Fibroblast of peridontal ligament (primary cell): ENCODE measurements at regions not wholly inside any gene's neighbourhood (a gene's known extent, or its start where the extent isn't known, plus 50 kb on each side); places are given as distances from the start of the nearest gene placed in this dataset.
A peak's percentile ranks its signal among the peaks of the same experiment; 100 is the strongest.
"Not testable (repeated sequence)": the region's sequence is repeated elsewhere in the genome, so short reads cannot be mapped to it uniquely, and the experiment has no call there.

Experiments
- DNase-seq: peaks from one replicate; pipeline ENCODE4 v3.0.0-alpha.2; 2010; ENCODE audit errors: extremely low read depth

- peak; percentile 34 for DNase-seq
Observed at GRCh38 chr9:110021891-110022290, 186.1 kb downstream of the C9orf152 start.

GRCh38 chr9:110023221-110023620 lies 184.7 kb downstream of the C9orf152 start:
- DNase-seq = not testable (repeated sequence)

- DNase-seq = no peak
Observed at GRCh38 chr9:110025551-110026170, 182.3 kb downstream of the C9orf152 start.

- DNase-seq = peak; percentile 70
Observed at GRCh38 chr9:110027671-110028081, 180.3 kb downstream of the C9orf152 start.

GRCh38 chr9:110028271-110028670 lies 179.7 kb downstream of the C9orf152 start:
- no peak for DNase-seq

- DNase-seq = peak; percentile 57
Observed at GRCh38 chr9:110028676-110029075, 179.3 kb downstream of the C9orf152 start.

GRCh38 chr9:110029429-110029955 lies 178.5 kb downstream of the C9orf152 start:
- peak; percentile 95 for DNase-seq

GRCh38 chr9:110029956-110030480 lies 177.9 kb downstream of the C9orf152 start:
- no peak for DNase-seq

GRCh38 chr9:110030632-110031031 lies 177.3 kb downstream of the C9orf152 start:
- DNase-seq = peak; percentile 73

GRCh38 chr9:110031511-110032173 lies 176.3 kb downstream of the C9orf152 start:
- peak; percentile 86 for DNase-seq

GRCh38 chr9:110032532-110032931 lies 175.4 kb downstream of the C9orf152 start:
- DNase-seq = not testable (repeated sequence)

GRCh38 chr9:110033869-110034268 lies 174.1 kb downstream of the C9orf152 start:
- no peak for DNase-seq

- DNase-seq = no peak
Observed at GRCh38 chr9:110036286-110036685, 171.7 kb downstream of the C9orf152 start.

- peak; percentile 89 for DNase-seq
Observed at GRCh38 chr9:110040788-110041187, 167.2 kb downstream of the C9orf152 start.

- no peak for DNase-seq
Observed at GRCh38 chr9:110041452-110041851, 166.5 kb downstream of the C9orf152 start.

- DNase-seq = no peak
Observed at GRCh38 chr9:110047232-110047954, 160.6 kb downstream of the C9orf152 start.

- DNase-seq = no peak
Observed at GRCh38 chr9:110047955-110048402, 160.0 kb downstream of the C9orf152 start.

GRCh38 chr9:110048403-110048975 lies 159.5 kb downstream of the C9orf152 start:
- DNase-seq = peak; percentile 68

GRCh38 chr9:110048976-110049698 lies 158.8 kb downstream of the C9orf152 start:
- DNase-seq = peak; percentile 54

- peak; percentile 45 for DNase-seq
Observed at GRCh38 chr9:110049699-110050450, 158.1 kb downstream of the C9orf152 start.
